Calu3 (cell line): ENCODE measurements at regions not wholly inside any gene's neighbourhood (a gene's known extent, or its start where the extent isn't known, plus 50 kb on each side); places are given as distances from the start of the nearest gene placed in this dataset.

ENCODE experiments used
- BruUV-seq: library from RNA; stranded (reverse); fragments of 400-500 nt; replicated peaks from 2 replicates; lab custom pipeline; 2021; lab: Mats Ljungman, UMichigan
- CTCF ChIA-PET: fragments of 300-600 bp; sonication (Branson Sonifier 250); formaldehyde crosslinking; loops from one replicate; lab custom pipeline; 2022; ENCODE audit warnings: antibody characterized with exemption; lab: Charles Lee
- DNase-seq: peaks from one replicate; pipeline ENCODE4 v3.0.0; 2022
- H3K27ac Mint-ChIP-seq: one replicate; pipeline ENCODE4 v1.8.0; 2022; ENCODE audit warnings: mixed read lengths; ENCODE audit not compliant: unreplicated experiment
- H3K27me3 Mint-ChIP-seq: one replicate; pipeline ENCODE4 v1.8.0; 2022; ENCODE audit warnings: mixed read lengths; ENCODE audit not compliant: unreplicated experiment
- H3K36me3 Mint-ChIP-seq: one replicate; pipeline ENCODE4 v1.8.0; 2022; ENCODE audit warnings: mild to moderate bottlenecking, moderate library complexity, mixed read lengths; ENCODE audit not compliant: insufficient read depth, unreplicated experiment
- H3K4me1 Mint-ChIP-seq: one replicate; pipeline ENCODE4 v1.8.0; 2022; ENCODE audit warnings: mild to moderate bottlenecking, low read depth, mixed read lengths; ENCODE audit not compliant: unreplicated experiment
- H3K4me3 Mint-ChIP-seq: one replicate; pipeline ENCODE4 v1.8.0; 2022; ENCODE audit warnings: mild to moderate bottlenecking, low read depth, moderate library complexity, mixed read lengths; ENCODE audit not compliant: unreplicated experiment
- H3K9me3 Mint-ChIP-seq: one replicate; pipeline ENCODE4 v1.8.0; 2022; ENCODE audit warnings: low read depth, mixed read lengths; ENCODE audit not compliant: unreplicated experiment
- intact Hi-C: fragments of 100-400 bp; cut with micrococcal nuclease; formaldehyde crosslinking; loops from one replicate; pipeline ENCODE4 v1.10.0; 2022; ENCODE audit not compliant: unreplicated experiment
- TF ChIP-seq, protein P1 (sequence below): fragments of 200-600 bp; IDR thresholded peaks from one replicate; pipeline ENCODE4 v1.8.0; 2022; ENCODE audit warnings: antibody characterized with exemption; ENCODE audit not compliant: unreplicated experiment

DNA sequence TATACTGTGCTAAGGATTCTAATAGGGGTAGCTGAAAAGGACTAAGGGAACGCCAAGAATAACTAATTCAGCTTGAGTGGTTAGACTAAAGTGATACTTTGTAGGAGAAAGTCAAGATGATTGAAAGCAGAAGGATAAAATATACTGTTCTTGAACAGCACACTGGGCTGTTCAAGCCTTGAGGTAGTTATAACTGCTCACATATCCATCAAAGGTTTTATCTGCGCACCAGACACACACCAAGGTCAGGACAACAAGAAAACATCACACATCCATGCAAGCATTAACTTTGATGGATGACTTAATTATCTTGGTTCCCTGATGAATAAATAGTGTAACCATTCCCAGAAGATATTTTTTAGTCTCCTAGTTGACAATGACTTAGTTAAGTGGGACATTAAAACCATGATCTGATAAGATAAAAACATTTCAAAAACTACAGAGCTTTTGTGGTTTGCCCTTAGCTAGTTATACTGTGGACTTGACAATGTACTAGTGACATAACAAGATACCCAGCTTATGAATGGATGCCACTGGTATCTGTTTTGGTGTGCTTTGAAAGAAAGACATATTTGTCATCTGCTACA is 728.9 kb downstream of the JRKL start:
- no peak overlapping the region for H3K27ac Mint-ChIP-seq

DNA sequence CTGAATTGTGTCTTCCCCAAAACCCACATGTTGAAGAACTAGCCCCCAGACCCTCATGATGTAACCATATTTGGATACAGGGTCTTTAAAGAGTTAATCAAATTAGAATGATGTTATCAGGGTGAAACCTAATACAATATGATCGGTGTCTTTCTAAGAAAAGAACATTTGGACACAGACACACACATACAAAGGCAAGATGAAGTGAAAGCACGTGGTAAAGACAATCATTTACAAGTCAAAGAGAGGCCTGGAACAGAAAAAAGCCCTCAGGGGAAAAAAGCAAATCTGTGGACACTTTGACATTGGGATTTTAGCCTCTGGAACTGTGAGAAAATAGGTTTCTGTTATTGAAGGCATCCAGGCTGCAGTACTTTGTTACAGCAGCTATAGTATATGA is 733.4 kb downstream of the JRKL start:
- H3K36me3 Mint-ChIP-seq: no peaks in the 10 kb centered on the region
- H3K4me3 Mint-ChIP-seq: no peak overlapping the region
- intact Hi-C loops: no loop called here
- no peak for DNase-seq
- no peak overlapping the region for H3K27ac Mint-ChIP-seq
- H3K4me1 Mint-ChIP-seq: no peaks in the 10 kb centered on the region
- no TSS peak for BruUV-seq
- H3K9me3 Mint-ChIP-seq: peaks cover 7% of the 10 kb centered on the region
- no peaks in the 10 kb centered on the region for H3K27me3 Mint-ChIP-seq
- TF ChIP-seq, protein P1, sequence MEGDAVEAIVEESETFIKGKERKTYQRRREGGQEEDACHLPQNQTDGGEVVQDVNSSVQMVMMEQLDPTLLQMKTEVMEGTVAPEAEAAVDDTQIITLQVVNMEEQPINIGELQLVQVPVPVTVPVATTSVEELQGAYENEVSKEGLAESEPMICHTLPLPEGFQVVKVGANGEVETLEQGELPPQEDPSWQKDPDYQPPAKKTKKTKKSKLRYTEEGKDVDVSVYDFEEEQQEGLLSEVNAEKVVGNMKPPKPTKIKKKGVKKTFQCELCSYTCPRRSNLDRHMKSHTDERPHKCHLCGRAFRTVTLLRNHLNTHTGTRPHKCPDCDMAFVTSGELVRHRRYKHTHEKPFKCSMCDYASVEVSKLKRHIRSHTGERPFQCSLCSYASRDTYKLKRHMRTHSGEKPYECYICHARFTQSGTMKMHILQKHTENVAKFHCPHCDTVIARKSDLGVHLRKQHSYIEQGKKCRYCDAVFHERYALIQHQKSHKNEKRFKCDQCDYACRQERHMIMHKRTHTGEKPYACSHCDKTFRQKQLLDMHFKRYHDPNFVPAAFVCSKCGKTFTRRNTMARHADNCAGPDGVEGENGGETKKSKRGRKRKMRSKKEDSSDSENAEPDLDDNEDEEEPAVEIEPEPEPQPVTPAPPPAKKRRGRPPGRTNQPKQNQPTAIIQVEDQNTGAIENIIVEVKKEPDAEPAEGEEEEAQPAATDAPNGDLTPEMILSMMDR: no peak
- CTCF ChIA-PET: no interaction called here

More for the DNA sequence above, 728.9 kb downstream of the JRKL start:
- Mint-ChIP-seq H3K27me3 (no peaks in the 10 kb centered on the region), H3K36me3 (no peaks in the 10 kb centered on the region), H3K4me1 (no peaks in the 10 kb centered on the region), H3K4me3 (no peak overlapping the region), H3K9me3 (no peaks in the 10 kb centered on the region)
- intact Hi-C loops: no loop called here
- TF ChIP-seq, protein P1: no peak
- no peak for DNase-seq
- BruUV-seq: no TSS peak
- CTCF ChIA-PET: interaction anchor here (0.6 kb wide), 1 partner anchor 1314 kb away, joined by 3 read pairs; no protein-coding TSS in a partner anchor

DNA sequence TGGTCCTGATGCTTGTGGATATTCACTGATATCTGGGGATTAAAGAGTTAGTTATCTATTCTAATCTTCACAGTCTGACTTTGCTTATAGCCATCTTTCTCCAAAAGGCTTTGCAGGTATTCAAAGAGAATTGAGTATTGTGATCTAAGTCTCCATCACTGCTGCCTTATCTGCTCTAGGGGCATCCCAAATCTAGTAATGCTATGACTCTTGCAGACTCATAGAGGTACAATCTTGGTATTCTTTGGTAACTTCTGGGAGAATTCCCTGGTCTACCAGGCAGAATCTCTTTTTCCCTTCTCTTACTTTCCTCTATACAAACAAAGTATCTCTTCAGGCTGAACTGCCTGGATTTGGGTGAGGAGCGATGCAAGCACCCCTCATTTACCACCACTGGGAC is 746.3 kb downstream of the JRKL start:
- Mint-ChIP-seq H3K36me3 (no peaks in the 10 kb centered on the region), H3K9me3 (no peaks in the 10 kb centered on the region), H3K4me3 (no peak overlapping the region), H3K27ac (no peak overlapping the region), H3K27me3 (no peaks in the 10 kb centered on the region), H3K4me1 (no peaks in the 10 kb centered on the region)
- DNase-seq: no peak
- intact Hi-C loops: no loop called here
- BruUV-seq: no TSS peak
- CTCF ChIA-PET: no interaction called here
- TF ChIP-seq, protein P1: no peak

DNA sequence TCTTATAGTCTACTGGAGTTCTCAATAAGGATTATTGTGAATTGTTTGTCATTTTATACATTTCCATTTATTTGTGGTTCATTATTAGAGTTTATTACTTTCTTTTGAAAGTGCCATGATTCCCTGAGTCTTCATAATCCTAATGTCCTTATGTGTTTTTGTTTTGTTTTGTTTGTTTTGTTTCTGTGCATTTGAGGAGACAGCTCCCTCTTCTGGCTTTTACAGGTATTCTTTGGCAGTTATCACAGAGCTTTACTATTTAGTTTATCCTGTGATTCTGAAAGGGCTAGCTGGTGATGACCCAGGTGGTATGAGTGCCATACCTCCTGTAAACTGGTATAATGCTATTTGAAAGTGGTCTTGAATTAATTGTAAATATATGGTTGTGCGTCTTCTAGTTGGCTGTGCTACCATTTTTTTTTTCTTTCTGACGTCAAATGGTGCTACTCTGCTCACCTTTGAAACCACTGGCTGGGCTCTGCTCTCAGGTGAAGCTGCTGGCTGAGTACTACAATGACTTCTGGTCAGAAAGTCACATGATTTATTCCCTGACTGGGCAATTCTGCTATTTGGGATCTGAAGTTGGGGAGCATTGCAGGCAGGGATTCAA is 751.2 kb downstream of the JRKL start:
- no TSS peak for BruUV-seq
- H3K27me3 Mint-ChIP-seq: no peaks in the 10 kb centered on the region
- no peaks in the 10 kb centered on the region for H3K36me3 Mint-ChIP-seq
- H3K27ac Mint-ChIP-seq: no peak overlapping the region
- DNase-seq: no peak
- intact Hi-C loops: loop anchor here (2.0 kb wide), 1 partner anchor 676 kb away; no protein-coding TSS in a partner anchor
- no peak overlapping the region for H3K4me3 Mint-ChIP-seq
- CTCF ChIA-PET: interaction anchor here (1.4 kb wide), 1 partner anchor 676 kb away, joined by 11 read pairs; no protein-coding TSS in a partner anchor
- H3K9me3 Mint-ChIP-seq: peaks cover 3% of the 10 kb centered on the region
- TF ChIP-seq, protein P1: no peak
- no peaks in the 10 kb centered on the region for H3K4me1 Mint-ChIP-seq
